PFSK-1 (cell line): ENCODE measurements at regions not wholly inside any gene's neighbourhood (a gene's known extent, or its start where the extent isn't known, plus 50 kb on each side); places are given as distances from the start of the nearest gene placed in this dataset.

ENCODE experiments used
- FOXP2 ChIP-seq: optimal IDR thresholded peaks from 2 replicates; pipeline ENCODE3; 2011; ENCODE audit warnings: borderline replicate concordance, control low read depth, inconsistent platforms; ENCODE audit not compliant: insufficient read depth; ENCODE audit errors: extremely low read length, extremely low read depth
- POLR2AphosphoS5 ChIP-seq: IDR thresholded peaks from 2 replicates; pipeline ENCODE4 v1.6.1; 2012; ENCODE audit warnings: low read depth, mild to moderate bottlenecking, control low read depth, low read length, moderate library complexity
- REST ChIP-seq, 2 experiments: IDR thresholded peaks; 2 replicates each; pipeline versions ENCODE4 v1.6.1 to v1.8.0; 2011 to 2012; ENCODE audit warnings: low read depth in 2 of 2, low read length in 2 of 2, control low read depth in 1 of 2, inconsistent platforms in 1 of 2, mild to moderate bottlenecking in 1 of 2, moderate library complexity in 1 of 2; ENCODE audit not compliant: insufficient read depth in 1 of 2
- SIN3A ChIP-seq: IDR thresholded peaks from 2 replicates; pipeline ENCODE4 v1.6.1; 2012; ENCODE audit warnings: mild to moderate bottlenecking, low read length, moderate library complexity, borderline replicate concordance; ENCODE audit not compliant: insufficient read depth
- TAF1 ChIP-seq: IDR thresholded peaks from 2 replicates; pipeline ENCODE4 v1.6.1; 2012; ENCODE audit warnings: low read length, control low read depth, borderline replicate concordance; ENCODE audit not compliant: insufficient read depth

- TF ChIP-seq SIN3A: no peak
- TF ChIP-seq TAF1: no peak
- no peak for TF ChIP-seq REST (IDR thresholded peaks at IDR 0.05; ENCODE audit: insufficient read depth in 1 of 2, low read depth in 2 of 2, low read length in 2 of 2)
- TF ChIP-seq POLR2AphosphoS5: no peak
Measured at GRCh38 chr6:108757357-108757756, 90.9 kb upstream of the ARMC2 start.

DNA sequence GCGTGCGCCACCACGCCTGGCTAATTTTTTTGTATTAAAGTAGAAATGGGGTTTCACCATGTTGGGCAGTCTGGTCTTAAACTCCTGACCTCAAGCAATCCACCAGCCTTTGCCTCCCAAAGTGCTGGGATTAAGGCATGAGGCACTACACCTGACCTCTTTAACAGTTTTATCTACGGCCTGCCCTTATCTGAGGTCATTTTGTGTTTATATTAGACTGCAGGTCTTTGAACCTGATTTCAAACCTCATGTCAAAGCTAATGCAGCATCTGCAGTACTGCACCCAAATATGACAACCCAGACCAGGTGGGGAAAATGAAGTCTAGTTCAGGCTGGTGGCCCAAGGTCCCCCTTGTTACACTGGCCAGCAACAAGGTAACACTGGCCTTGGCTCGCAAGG, 89.3 kb upstream of the ARMC2 start:
- TF ChIP-seq SIN3A (no peak), REST (IDR thresholded peaks at IDR 0.05; ENCODE audit: insufficient read depth in 1 of 2, low read depth in 2 of 2, low read length in 2 of 2) (no peak), FOXP2 (no peak), POLR2AphosphoS5 (no peak), TAF1 (no peak)

- no peak for TF ChIP-seq SIN3A
- TF ChIP-seq REST (IDR thresholded peaks at IDR 0.05; ENCODE audit: insufficient read depth in 1 of 2, low read depth in 2 of 2, low read length in 2 of 2): no peak
- TF ChIP-seq FOXP2: no peak
- TF ChIP-seq POLR2AphosphoS5: no peak
- no peak for TF ChIP-seq TAF1
Measured at GRCh38 chr6:108760126-108761050, 87.8 kb upstream of the ARMC2 start.

DNA sequence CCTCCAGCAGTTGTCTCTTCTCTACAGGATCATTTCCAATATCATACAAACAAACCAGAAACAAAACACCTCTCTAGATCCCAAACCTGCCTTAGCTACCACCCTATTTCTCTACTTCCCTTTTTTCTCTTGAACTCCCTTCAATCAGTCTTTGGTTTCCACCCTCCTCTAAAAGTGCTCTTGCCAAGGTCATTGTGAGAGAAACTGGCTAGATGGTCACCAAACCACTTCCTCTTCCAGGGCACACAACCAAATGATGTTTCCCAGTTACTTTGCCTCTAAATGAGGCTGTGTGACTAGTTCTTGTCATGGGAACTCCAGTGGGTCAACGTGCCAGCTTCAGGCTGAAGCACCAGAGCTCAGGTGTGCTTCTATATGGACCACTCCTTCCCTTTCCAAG, 85.8 kb upstream of the ARMC2 start:
- TF ChIP-seq SIN3A: no peak
- no peak for TF ChIP-seq FOXP2
- no peak for TF ChIP-seq TAF1
- no peak for TF ChIP-seq REST (IDR thresholded peaks at IDR 0.05; ENCODE audit: insufficient read depth in 1 of 2, low read depth in 2 of 2, low read length in 2 of 2)
- TF ChIP-seq POLR2AphosphoS5: no peak
